Thymus (tissue), 11 donors: ENCODE measurements at regions not wholly inside any gene's neighbourhood (a gene's known extent, or its start where the extent isn't known, plus 50 kb on each side); places are given as distances from the start of the nearest gene placed in this dataset.
"Not testable (repeated sequence)": the region's sequence is repeated elsewhere in the genome, so short reads cannot be mapped to it uniquely, and the experiment has no call there.

Experiments
- DNase-seq, 9 donors: peaks; one replicate each; pipeline ENCODE4 v3.0.0-alpha.2; 2013; ENCODE audit warnings: low spot score in 9 of 9, low read depth in 6 of 9, missing footprints in 1 of 9
- H3K27ac ChIP-seq, 2 donors: one replicate each; pipeline ENCODE4 v1.5.1; 2013; ENCODE audit warnings: control low read depth in 1 of 2, low read depth in 1 of 2, low read length in 1 of 2, mild to moderate bottlenecking in 1 of 2, moderate library complexity in 1 of 2
- H3K27me3 ChIP-seq, 2 donors: one replicate each; pipeline ENCODE4 v1.5.1; 2013; ENCODE audit warnings: low read length in 1 of 2; ENCODE audit not compliant: control insufficient read depth in 2 of 2, insufficient read depth in 1 of 2
- H3K36me3 ChIP-seq, 2 donors: one replicate each; pipeline ENCODE4 v1.5.1; 2013; ENCODE audit warnings: low read length in 1 of 2, mild to moderate bottlenecking in 1 of 2, moderate library complexity in 1 of 2; ENCODE audit not compliant: control insufficient read depth in 2 of 2, insufficient read depth in 2 of 2
- H3K4me1 ChIP-seq, 2 donors: one replicate each; pipeline ENCODE4 v1.5.1; 2013; ENCODE audit warnings: low read length in 2 of 2; ENCODE audit not compliant: control insufficient read depth in 2 of 2, insufficient read depth in 2 of 2
- H3K4me3 ChIP-seq, 2 donors: one replicate each; pipeline ENCODE4 v1.5.1; 2013; ENCODE audit warnings: low read length in 2 of 2, control low read depth in 1 of 2, mild to moderate bottlenecking in 1 of 2
- H3K9me3 ChIP-seq, 2 donors: one replicate each; pipeline ENCODE4 v1.5.1; 2013; ENCODE audit warnings: low read length in 1 of 2, mild to moderate bottlenecking in 1 of 2; ENCODE audit not compliant: control insufficient read depth in 2 of 2, insufficient read depth in 1 of 2
- WGBS: extraction: QIAGEN DNeasy Blood & Tissue Kit; methylation state at CpG from one replicate; pipeline ENCODE4 v1.1.7; 2013; 5-methylcytosine and 5-hydroxymethylcytosine counted together
- donor health status: healthy.

GRCh38 chr4:160423879-160424451, 1321.1 kb downstream of the RAPGEF2 start:
- no peak overlapping the region for H3K4me3 ChIP-seq
- H3K36me3 ChIP-seq = no peaks in the 10 kb centered on the region
- no peaks in the 10 kb centered on the region for H3K4me1 ChIP-seq
- no peaks in the 10 kb centered on the region for H3K27me3 ChIP-seq
- no peak for DNase-seq
- WGBS = 89% methylated on average over 6 of the region's 6 CpGs
- no peak overlapping the region for H3K27ac ChIP-seq
- H3K9me3 ChIP-seq = no peaks in the 10 kb centered on the region

- Histone ChIP-seq H3K27me3 (no peaks in the 10 kb centered on the region), H3K4me3 (no peak overlapping the region), H3K27ac (no peak overlapping the region), H3K9me3 (no peaks in the 10 kb centered on the region), H3K36me3 (no peaks in the 10 kb centered on the region), H3K4me1 (no peaks in the 10 kb centered on the region)
- 94% methylated on average over 2 of the region's 2 CpGs for WGBS
- DNase-seq = no peak
Measured at GRCh38 chr4:160426233-160426632, 1323.4 kb downstream of the RAPGEF2 start.

GRCh38 chr4:160450876-160451275, 1348.0 kb downstream of the RAPGEF2 start:
- Histone ChIP-seq H3K4me3 (no peak overlapping the region), H3K27me3 (no peaks in the 10 kb centered on the region), H3K9me3 (no peaks in the 10 kb centered on the region), H3K36me3 (no peaks in the 10 kb centered on the region), H3K4me1 (no peaks in the 10 kb centered on the region), H3K27ac (no peak overlapping the region)
- DNase-seq = no peak
- WGBS = 75% methylated on average over 3 of the region's 3 CpGs

GRCh38 chr4:160481696-160482690, 1379.1 kb downstream of the RAPGEF2 start:
- not testable (repeated sequence) for H3K27me3 ChIP-seq, H3K36me3 ChIP-seq, H3K4me3 ChIP-seq, H3K27ac ChIP-seq, DNase-seq, H3K4me1 ChIP-seq
- peaks cover 0 to 18% of the 10 kb centered on the region in 2 donors for H3K9me3 ChIP-seq
- 94% methylated on average over 39 of the region's 39 CpGs for WGBS

GRCh38 chr4:160485071-160485687, 1382.3 kb downstream of the RAPGEF2 start:
- Histone ChIP-seq H3K4me3 (no peak overlapping the region), H3K36me3 (no peaks in the 10 kb centered on the region), H3K4me1 (no peaks in the 10 kb centered on the region), H3K9me3 (peaks cover 0 to 8% of the 10 kb centered on the region in 2 donors), H3K27ac (no peak overlapping the region), H3K27me3 (no peaks in the 10 kb centered on the region)
- DNase-seq = no peak
- WGBS = 89% methylated on average over 1 of the region's 1 CpG

GRCh38 chr4:160492181-160492580, 1389.3 kb downstream of the RAPGEF2 start:
- Histone ChIP-seq H3K9me3 (no peaks in the 10 kb centered on the region), H3K4me1 (no peaks in the 10 kb centered on the region)

GRCh38 chr4:160493206-160493605, 1390.3 kb downstream of the RAPGEF2 start:
- H3K36me3 ChIP-seq = no peaks in the 10 kb centered on the region
- WGBS = 97% methylated on average over 1 of the region's 1 CpG
- no peaks in the 10 kb centered on the region for H3K9me3 ChIP-seq
- no peak for DNase-seq
- no peak overlapping the region for H3K27ac ChIP-seq
- no peak overlapping the region for H3K4me3 ChIP-seq
- no peaks in the 10 kb centered on the region for H3K4me1 ChIP-seq
- H3K27me3 ChIP-seq = no peaks in the 10 kb centered on the region

More at GRCh38 chr4:160492181-160492580, 1389.3 kb downstream of the RAPGEF2 start:
- no peak for DNase-seq
- no peak overlapping the region for H3K4me3 ChIP-seq
- no peak overlapping the region for H3K27ac ChIP-seq
- H3K27me3 ChIP-seq = no peaks in the 10 kb centered on the region
- no peaks in the 10 kb centered on the region for H3K36me3 ChIP-seq

- H3K9me3 ChIP-seq = no peaks in the 10 kb centered on the region
- no peaks in the 10 kb centered on the region for H3K36me3 ChIP-seq
- H3K4me1 ChIP-seq = no peaks in the 10 kb centered on the region
- WGBS = 86% methylated on average over 2 of the region's 2 CpGs
- no peaks in the 10 kb centered on the region for H3K27me3 ChIP-seq
- no peak overlapping the region for H3K27ac ChIP-seq
- H3K4me3 ChIP-seq = no peak overlapping the region
- DNase-seq = no peak
Measured at GRCh38 chr4:160495356-160495755, 1392.5 kb downstream of the RAPGEF2 start.

GRCh38 chr4:160498211-160498610, 1395.3 kb downstream of the RAPGEF2 start:
- WGBS = 88% methylated on average over 4 of the region's 4 CpGs
- no peak overlapping the region for H3K4me3 ChIP-seq

More at GRCh38 chr4:160498211-160498610, 1395.3 kb downstream of the RAPGEF2 start:
- Histone ChIP-seq H3K27ac (no peak overlapping the region), H3K4me1 (no peaks in the 10 kb centered on the region), H3K27me3 (no peaks in the 10 kb centered on the region), H3K36me3 (no peaks in the 10 kb centered on the region), H3K9me3 (no peaks in the 10 kb centered on the region)
- no peak for DNase-seq
